Osteocyte (in vitro differentiated cells): ENCODE measurements at regions not wholly inside any gene's neighbourhood (a gene's known extent, or its start where the extent isn't known, plus 50 kb on each side); places are given as distances from the start of the nearest gene placed in this dataset.

Experiments used
- DNase-seq: peaks from one replicate; pipeline ENCODE4 v3.0.0; 2021; ENCODE audit warnings: mixed read lengths; ENCODE audit not compliant: unreplicated experiment; ENCODE audit errors: extremely low spot score
- H3K27ac Mint-ChIP-seq: one replicate; pipeline ENCODE4 v1.8.0; 2021; ENCODE audit warnings: mild to moderate bottlenecking, mixed read lengths; ENCODE audit not compliant: unreplicated experiment
- H3K27me3 Mint-ChIP-seq: one replicate; pipeline ENCODE4 v1.8.0; 2021; ENCODE audit warnings: mixed read lengths; ENCODE audit not compliant: unreplicated experiment
- H3K36me3 Mint-ChIP-seq: one replicate; pipeline ENCODE4 v1.8.0; 2021; ENCODE audit warnings: mixed read lengths; ENCODE audit not compliant: unreplicated experiment
- H3K4me1 Mint-ChIP-seq: one replicate; pipeline ENCODE4 v1.8.0; 2021; ENCODE audit warnings: mixed read lengths; ENCODE audit not compliant: unreplicated experiment
- H3K4me3 Mint-ChIP-seq: one replicate; pipeline ENCODE4 v1.8.0; 2021; ENCODE audit warnings: mild to moderate bottlenecking, moderate library complexity, mixed read lengths; ENCODE audit not compliant: unreplicated experiment
- H3K9me3 Mint-ChIP-seq: one replicate; pipeline ENCODE4 v1.8.0; 2021; ENCODE audit warnings: mixed read lengths; ENCODE audit not compliant: unreplicated experiment
- CTCF ChIP-seq: fragments of 200-600 bp; sonication (generic); IDR thresholded peaks from 2 replicates; pipeline ENCODE4 v1.5.0; 2021; ENCODE audit warnings: antibody characterized with exemption, mild to moderate bottlenecking, moderate library complexity

DNA sequence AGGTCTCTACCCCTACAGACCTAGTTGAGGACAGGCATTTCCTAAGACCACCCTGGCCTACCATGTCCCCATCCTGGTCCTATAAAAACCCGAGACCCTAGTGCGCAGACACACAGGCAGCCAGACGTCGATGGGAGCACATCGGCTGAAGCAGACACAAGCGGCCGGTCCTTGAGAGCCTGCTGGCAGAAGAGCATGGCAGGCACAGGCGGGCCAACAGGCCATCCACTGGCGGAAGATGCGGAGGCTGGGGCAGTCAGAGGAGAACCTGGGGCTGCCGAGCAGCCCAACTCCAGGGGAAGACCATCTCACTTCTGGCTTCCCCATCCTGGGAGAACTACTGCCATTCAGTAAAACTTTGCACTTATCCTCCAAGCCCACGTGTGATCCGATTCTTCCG, 396.8 kb downstream of the AEBP2 start:
- H3K4me1 Mint-ChIP-seq = peaks cover 16% of the 10 kb centered on the region
- H3K27ac Mint-ChIP-seq = no peak overlapping the region
- no peaks in the 10 kb centered on the region for H3K36me3 Mint-ChIP-seq
- no peak for TF ChIP-seq CTCF
- H3K27me3 Mint-ChIP-seq = no peaks in the 10 kb centered on the region
- DNase-seq = no peak
- no peaks in the 10 kb centered on the region for H3K9me3 Mint-ChIP-seq
- H3K4me3 Mint-ChIP-seq = no peak overlapping the region

DNA sequence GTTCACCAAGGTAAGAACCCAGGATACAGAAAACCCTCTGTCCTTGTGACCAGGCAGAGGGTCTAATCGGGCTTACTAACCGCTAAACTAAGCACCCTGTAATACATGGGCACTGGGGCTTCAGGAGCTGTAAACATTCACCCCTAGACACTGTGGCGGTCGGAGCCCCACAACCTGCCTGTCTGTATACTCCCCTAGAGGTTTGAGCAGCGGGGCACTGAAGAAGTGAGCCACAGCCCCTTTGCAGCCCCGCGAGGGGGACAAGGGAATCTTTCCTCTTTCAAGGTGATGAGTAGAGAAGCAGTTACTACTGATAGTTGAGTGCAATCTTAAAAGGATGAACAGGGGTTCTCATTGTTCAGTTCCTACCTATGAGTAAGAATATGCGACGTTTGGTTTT, 397.2 kb downstream of the AEBP2 start:
- Mint-ChIP-seq H3K27ac (no peak overlapping the region), H3K36me3 (no peaks in the 10 kb centered on the region), H3K27me3 (no peaks in the 10 kb centered on the region), H3K4me3 (no peak overlapping the region), H3K4me1 (peaks cover 16% of the 10 kb centered on the region), H3K9me3 (no peaks in the 10 kb centered on the region)
- no peak for TF ChIP-seq CTCF
- DNase-seq = no peak

DNA sequence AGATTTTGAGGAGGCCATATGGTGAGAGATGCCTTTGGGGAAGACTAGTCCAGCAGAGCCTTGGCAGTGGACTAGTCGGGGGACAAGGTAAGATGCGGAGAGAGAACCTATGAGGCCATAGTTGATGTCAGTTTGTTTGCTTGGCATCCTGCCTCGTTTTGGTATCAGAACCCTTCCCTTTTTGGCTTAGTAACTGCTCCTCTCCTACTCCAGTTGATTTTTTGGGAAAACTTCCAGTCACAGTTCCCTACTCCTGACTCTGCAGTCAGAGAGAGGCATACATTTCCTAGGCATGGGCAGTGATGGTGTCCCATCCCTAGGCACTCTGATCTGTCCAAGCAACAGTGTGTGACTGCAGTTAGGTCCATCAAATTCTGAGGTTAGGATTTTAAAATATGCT, 398.3 kb downstream of the AEBP2 start:
- no peak for DNase-seq
- Mint-ChIP-seq H3K27ac (no peak overlapping the region), H3K4me1 (peaks cover 16% of the 10 kb centered on the region), H3K4me3 (no peak overlapping the region), H3K9me3 (no peaks in the 10 kb centered on the region), H3K36me3 (no peaks in the 10 kb centered on the region), H3K27me3 (no peaks in the 10 kb centered on the region)
- no peak for TF ChIP-seq CTCF

DNA sequence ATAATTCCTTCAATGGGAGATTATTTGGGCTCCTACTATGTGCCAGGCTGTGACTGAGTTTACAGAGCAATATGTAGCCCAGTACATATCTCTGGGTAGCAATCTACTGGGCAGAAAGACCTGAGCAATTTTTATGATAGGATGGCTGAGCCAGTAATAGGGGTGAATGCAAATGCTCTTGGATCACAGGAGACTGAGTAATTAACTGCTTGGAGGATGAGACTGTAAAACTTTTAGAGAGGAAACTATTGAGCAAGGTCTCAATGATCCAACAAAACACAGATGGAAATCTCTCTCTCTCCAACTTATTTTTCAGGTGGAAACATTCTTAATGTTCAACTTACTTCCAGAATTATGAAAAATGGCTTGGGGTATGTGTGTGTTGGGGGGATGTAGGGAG, 402.2 kb downstream of the AEBP2 start:
- no peak for DNase-seq
- Mint-ChIP-seq H3K27me3 (no peaks in the 10 kb centered on the region), H3K27ac (no peak overlapping the region), H3K4me3 (no peak overlapping the region), H3K4me1 (peaks cover 12% of the 10 kb centered on the region), H3K36me3 (no peaks in the 10 kb centered on the region), H3K9me3 (no peaks in the 10 kb centered on the region)
- no peak for TF ChIP-seq CTCF

- Mint-ChIP-seq H3K9me3 (no peaks in the 10 kb centered on the region), H3K4me3 (no peak overlapping the region), H3K4me1 (peaks cover 19% of the 10 kb centered on the region), H3K27ac (no peak overlapping the region), H3K36me3 (no peaks in the 10 kb centered on the region), H3K27me3 (no peaks in the 10 kb centered on the region)
- no peak for TF ChIP-seq CTCF
- DNase-seq = no peak
Measured at GRCh38 chr12:19842116-19842515, 402.8 kb downstream of the AEBP2 start.
